NCI-H526 (cell line): ENCODE measurements at regions not wholly inside any gene's neighbourhood (a gene's known extent, or its start where the extent isn't known, plus 50 kb on each side); places are given as distances from the start of the nearest gene placed in this dataset.
A peak's percentile ranks its signal among the peaks of the same experiment; 100 is the strongest.

Experiments used
- DNase-seq, 2 experiments: peaks; one replicate each; lab custom pipeline; 2025; lab: John Stamatoyannopoulos, UW

GRCh38 chr12:76220980-76221379 lies 127.2 kb downstream of the BBS10 start:
- DNase-seq, result no peak

GRCh38 chr12:76219806-76220205 lies 128.4 kb downstream of the BBS10 start:
- no peak for DNase-seq

- no peak for DNase-seq
Observed at GRCh38 chr12:76216585-76217472, 131.4 kb downstream of the BBS10 start.

- DNase-seq, result no peak
Observed at GRCh38 chr12:76208129-76208528, 123.6 kb upstream of the NAP1L1 start.

GRCh38 chr12:76206677-76207072 lies 122.2 kb upstream of the NAP1L1 start:
- no peak for DNase-seq

- no peak for DNase-seq
Observed at GRCh38 chr12:76206039-76206676, 121.7 kb upstream of the NAP1L1 start.

GRCh38 chr12:76202621-76203020 lies 118.1 kb upstream of the NAP1L1 start:
- DNase-seq, result no peak

GRCh38 chr12:76201758-76202157 lies 117.3 kb upstream of the NAP1L1 start:
- no peak for DNase-seq

GRCh38 chr12:76201316-76201715 lies 116.8 kb upstream of the NAP1L1 start:
- no peak for DNase-seq

- DNase-seq, result peak in 1 of 2 experiments; percentile 33
Observed at GRCh38 chr12:76199808-76200207, 115.3 kb upstream of the NAP1L1 start.

GRCh38 chr12:76198839-76199238 lies 114.4 kb upstream of the NAP1L1 start:
- no peak for DNase-seq

GRCh38 chr12:76197283-76197682 lies 112.8 kb upstream of the NAP1L1 start:
- DNase-seq, result no peak

GRCh38 chr12:76195920-76196319 lies 111.4 kb upstream of the NAP1L1 start:
- no peak for DNase-seq

GRCh38 chr12:76194724-76195123 lies 110.2 kb upstream of the NAP1L1 start:
- no peak for DNase-seq

- DNase-seq, result no peak
Observed at GRCh38 chr12:76193961-76194360, 109.5 kb upstream of the NAP1L1 start.

GRCh38 chr12:76192416-76192815 lies 107.9 kb upstream of the NAP1L1 start:
- DNase-seq, result no peak

- DNase-seq, result no peak
Observed at GRCh38 chr12:76190299-76190698, 105.8 kb upstream of the NAP1L1 start.

GRCh38 chr12:76189851-76190250 lies 105.4 kb upstream of the NAP1L1 start:
- DNase-seq, result no peak

- no peak for DNase-seq
Observed at GRCh38 chr12:76187177-76187576, 102.7 kb upstream of the NAP1L1 start.

- DNase-seq, result no peak
Observed at GRCh38 chr12:76186131-76186906, 101.8 kb upstream of the NAP1L1 start.

- no peak for DNase-seq
Observed at GRCh38 chr12:76183459-76184186, 99.1 kb upstream of the NAP1L1 start.
